Epidermal melanocyte (primary cell): ENCODE measurements at regions not wholly inside any gene's neighbourhood (a gene's known extent, or its start where the extent isn't known, plus 50 kb on each side); places are given as distances from the start of the nearest gene placed in this dataset.
"Not testable (repeated sequence)": the region's sequence is repeated elsewhere in the genome, so short reads cannot be mapped to it uniquely, and the experiment has no call there.

Experiments used
- DNase-seq: peaks from one replicate; pipeline ENCODE4 v3.0.0; 2011; ENCODE audit warnings: low spot score; ENCODE audit not compliant: insufficient read length

DNA sequence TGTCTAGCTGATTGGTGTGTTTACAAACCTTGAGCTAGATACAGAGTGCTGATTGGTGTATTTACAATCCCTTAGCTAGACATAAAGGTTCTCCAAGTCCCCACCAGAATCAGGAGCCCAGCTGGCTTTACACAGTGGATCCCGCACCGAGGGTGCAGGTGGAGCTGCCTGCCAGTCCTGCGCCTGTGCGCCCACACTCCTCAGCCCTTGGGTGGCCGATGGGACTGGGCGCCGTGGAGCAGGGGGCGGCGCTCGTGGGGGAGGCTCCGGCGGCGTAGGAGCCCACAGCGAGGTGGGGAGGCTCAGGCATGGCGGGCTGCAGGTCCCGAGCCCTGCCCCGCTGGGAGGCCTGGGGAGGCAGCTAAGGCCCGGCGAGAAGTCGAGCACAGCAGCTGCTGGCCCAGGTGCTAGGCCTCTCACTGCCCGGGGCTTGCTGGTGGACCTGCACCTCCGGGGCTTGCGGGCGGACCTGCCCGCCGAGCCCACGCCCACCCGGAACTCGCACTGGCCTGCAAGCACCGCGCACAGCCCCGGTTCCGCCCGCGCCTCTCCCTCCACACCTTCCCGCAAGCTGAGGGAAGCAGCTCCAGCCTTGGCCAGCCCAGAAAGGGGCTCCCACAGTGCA, 51.0 kb upstream of the CDYL start:
- DNase-seq, result not testable (repeated sequence)

DNA sequence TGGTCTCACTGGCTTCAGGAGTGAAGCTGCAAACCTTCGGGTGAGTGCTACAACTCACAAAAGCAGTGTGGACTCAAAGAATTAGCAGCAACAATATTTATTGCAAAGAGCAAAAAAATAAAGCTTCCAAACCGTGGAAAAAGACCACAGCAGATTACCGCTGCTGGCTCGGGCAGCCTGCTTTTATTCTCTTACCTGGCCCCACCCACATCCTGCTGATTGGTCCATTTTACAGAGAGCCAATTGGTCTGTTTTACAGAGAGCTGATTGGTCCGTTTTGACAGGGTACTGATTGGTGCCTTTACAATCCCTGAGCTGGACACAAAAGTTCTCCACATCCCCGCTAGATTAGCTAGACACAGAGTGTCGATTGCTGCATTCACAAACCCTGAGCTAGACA, 51.5 kb upstream of the CDYL start:
- DNase-seq, result not testable (repeated sequence)

DNA sequence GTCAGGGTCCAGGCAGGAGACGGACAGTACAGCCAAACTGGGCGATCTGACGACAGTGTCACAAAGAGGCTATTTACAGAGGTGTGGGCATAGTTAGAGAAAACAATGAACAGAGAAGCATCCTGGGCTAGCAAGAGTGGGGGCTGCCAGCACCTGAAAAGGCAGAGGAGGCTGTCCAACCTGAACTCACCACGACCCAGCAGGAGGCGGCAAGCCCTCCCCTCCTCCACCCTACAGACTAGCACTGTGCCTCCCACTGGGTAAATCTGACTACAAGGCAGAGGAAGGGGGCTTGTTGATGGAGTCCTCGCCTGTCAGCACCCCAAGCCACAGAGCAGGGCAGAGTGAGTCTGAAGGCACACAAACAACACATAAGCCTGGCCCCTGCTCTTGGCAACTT, 52.8 kb upstream of the CDYL start:
- DNase-seq, result no peak

DNA sequence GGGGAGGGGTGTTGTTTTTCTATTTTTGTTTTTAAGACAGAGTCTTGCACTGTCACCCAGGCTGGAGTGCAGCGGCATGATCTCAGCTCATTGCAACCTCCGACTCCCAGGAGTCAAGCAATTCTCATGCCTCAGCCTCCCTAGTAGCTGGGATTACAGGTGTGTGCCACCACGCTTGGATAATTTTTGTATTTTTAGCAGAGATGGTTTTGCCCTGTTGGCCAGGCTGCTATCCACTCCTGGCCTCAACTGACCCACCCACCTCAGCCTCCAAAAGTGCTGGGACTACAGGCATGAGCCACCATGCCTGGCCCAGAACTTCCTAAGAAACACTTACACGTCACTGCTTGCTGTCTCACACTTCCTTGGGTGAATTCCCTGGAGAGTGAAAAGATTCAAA, 54.8 kb upstream of the CDYL start:
- DNase-seq, result not testable (repeated sequence)

DNA sequence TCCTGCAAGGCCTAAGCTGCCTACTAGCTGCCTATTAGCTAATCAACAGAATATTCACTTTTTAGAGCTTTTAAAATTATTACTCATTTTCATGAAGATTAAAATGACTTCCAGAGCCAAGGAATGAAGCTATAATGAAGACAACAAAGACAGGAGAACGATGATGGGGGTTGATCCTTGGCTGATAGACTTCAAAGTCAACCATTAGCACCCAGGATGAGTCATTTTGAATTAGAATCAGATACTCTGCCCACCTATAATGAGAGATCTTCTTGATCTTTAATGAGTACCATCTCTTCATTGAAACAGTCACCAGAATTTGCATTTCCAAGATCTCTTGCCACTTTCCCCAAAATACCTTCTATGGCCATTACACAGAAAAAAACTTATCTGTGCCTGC, 56.7 kb upstream of the CDYL start:
- no peak for DNase-seq

DNA sequence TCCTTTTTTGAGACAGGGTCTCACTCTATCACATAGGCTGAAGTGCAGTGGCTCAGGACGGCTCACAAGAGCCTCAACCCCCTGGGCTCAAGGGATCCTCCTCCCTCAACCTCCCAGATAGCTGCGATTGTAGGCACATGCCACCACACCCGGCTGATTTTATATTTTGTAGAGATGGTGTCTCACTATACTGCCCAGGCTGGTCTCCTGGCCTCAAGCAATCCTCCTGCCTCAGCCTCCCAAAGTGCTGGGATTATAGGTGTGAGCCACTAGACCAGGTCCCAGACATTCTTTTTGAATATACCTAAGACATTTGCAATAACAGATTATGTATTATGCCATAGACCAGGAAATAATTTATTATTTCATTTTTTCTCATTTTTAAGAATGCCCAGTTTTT, 58.3 kb upstream of the CDYL start:
- no peak for DNase-seq

DNA sequence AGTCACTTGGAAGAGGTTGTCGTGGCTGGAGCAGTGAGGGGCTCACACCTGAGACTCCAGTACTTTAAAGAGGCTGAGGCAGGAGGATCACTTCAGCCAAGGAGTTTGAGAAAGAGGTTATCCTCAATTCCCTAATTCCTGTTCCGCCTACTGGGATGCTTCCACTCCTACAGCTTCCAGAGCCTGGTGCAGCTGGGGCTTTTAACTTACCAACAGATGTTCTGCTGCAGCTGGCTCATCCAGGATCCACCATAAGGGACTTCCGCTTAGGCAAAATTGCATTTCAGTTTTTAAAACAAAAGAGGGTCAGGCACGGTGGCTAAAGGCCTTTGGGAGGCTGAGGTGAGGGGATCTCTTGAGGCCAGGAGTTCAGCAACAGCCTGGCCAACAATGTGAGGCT, 59.1 kb upstream of the CDYL start:
- DNase-seq, result no peak

DNA sequence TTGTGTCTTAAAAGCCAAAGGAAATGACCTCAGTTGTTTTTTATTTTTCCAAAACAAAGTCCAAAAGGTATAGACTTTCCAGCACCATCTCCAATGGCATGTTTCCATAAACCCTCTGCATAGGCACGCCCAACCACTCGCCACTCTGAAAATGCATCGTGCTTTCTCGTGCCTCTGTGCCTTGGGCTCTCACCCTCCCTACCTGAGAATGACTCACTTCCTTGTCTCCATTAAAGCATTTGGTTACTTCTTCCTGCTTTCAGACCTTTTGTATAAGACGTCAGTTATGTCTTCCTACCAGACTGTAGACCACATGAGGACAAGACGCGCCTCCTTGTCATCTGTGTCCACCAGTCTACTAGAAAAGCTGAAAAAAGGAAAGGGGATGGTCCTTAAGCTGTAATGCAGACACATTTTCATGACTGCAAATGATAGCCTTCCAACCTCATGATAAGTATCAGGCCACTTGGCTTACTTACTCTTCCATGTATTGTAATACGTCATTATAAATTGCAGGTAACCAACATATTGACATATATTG, 61.2 kb upstream of the CDYL start:
- no peak for DNase-seq

DNA sequence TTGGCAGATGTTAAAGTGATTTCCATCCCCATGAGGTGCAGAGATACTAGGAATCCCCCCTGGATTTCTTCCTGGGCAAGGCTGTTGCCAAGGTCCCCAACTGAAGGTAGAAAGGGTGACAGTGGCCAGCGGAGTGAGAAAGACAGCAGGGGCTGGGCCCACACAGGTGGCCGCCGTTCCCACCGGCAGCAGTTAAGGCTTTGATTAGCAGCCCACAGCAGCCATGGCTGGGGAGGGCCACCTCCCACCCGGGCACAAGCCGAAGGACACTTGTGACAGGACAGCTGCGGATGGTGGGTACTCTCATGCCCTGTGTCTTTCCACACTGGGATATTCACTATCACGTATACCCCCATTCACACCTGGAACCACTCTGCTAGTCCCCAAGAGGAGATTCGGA, 63.9 kb upstream of the CDYL start:
- DNase-seq, result no peak

DNA sequence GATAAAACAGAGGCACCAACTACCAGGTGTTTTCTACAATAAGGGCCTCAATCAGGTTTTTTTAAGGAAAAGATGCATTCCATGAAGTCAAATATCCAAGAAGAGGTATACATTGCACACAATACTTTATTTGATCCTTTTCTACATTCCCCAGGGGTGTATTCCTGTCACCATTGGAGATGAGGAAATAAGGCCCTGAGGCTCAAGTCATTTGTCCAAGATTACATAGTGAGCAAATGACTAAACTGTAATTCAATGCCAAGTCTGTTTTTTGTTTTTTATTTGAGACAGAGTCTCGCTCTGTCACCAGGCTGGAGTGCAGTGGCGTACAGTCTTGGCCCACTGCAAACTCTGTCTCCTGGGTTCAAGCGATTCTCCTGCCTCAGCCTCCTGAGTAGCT, 69.2 kb upstream of the CDYL start:
- no peak for DNase-seq

DNA sequence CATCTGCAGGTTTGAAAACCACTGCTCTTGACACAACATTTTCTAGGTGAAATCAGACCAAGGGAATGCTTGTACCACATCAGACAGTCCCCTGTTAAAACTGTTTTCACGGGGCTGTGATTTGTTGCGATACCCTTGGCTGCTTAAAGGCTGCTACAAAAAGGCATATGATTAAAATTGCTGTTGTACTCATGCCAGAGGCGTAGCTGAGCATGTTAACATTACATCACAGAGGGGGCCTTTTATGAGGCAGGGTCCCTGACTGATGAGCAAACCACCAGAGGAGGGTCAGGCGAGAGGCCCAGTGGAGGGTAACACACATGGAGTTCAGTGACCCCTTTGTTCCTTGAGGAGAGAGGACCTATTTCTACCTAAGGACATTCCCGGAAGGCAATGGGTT, 70.4 kb upstream of the CDYL start:
- no peak for DNase-seq

DNA sequence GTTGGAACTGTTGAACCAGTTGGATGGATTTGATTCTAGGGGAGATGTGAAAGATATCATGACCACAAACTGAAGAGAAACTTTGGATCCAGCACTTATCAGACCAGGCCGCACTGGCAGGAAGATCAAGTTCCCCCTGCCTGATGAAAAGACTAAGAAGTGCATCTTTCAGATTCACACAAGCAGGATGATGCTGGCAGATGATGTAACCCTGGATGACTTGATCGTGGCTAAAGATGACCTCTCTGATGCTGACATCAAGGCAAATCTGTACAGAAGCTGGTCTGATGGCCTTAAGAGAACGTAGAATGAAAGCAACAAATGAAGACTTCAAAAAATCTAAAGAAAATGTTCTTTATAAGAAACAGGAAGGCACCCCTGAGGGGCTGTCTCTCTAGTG, 72.8 kb upstream of the CDYL start:
- no peak for DNase-seq

DNA sequence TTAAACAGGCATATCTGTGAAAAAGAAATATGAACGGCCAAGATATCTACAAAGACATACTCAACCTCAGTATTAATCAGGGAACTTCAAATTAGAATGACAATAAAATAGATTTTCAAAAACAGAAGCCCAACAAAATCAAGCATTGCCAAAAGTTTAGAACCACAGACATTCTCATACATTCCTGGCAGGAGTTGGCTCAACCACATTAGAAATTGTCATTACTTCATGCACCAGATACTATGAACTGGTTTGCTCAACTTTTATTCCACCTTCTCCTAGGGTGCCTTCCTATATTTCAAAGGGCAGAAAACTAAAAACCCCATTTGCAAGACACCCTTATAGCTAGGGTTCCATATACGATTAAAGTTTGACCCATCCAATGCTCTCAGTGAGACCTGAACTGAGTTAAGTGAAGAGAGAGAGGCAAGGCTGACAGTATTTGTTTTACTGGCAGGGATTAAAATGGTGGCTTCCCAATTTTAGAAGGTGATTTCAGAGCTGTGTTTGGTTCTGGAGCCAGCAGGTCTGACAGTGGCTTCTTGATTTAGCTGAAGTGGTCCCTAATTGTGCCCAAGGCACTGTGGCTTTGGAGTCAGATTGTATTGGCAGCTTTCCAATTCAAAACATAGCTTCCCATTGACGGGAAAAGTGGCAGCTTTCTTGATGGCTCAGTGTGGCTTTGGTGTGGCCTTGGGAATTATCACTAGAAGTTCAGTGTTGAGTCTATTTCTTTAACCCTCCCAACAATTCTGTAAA, 77.1 kb upstream of the CDYL start:
- no peak for DNase-seq

DNA sequence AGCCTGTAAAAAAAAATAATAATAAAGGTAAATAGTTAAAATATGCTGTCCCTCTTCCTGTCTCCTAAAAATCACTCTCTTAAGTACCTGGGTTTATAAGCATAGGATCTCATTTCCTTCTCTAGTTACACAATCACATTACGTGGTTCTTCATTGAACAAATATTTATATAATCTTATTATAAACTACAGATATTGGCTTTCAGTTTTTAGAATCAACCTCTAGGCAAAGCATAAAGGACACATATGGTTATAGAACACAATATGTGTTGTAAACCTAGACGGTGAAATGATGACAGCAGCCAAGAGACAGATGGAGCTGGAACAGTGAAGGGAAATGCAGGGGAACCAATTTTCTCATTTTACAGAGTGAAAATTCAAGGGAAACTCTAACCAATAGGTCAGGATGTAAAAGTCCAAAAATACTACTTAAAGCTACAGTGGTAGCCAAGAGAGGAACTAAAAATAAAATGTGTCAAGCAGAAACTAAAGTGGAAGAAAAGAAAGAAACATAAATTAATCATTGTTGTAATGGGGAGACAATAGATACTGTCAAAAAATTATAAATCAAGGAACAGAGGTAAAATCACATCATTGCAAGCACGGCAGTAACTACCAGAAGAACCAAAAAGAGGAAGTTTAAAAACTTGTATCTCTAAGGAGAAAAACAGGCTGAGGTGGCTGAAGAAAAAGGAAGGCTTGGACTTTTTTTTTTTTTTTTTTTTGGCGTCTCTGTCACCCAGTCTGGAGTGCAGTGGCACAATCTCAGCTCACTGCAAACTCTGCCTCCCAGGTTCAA, 82.8 kb upstream of the CDYL start:
- DNase-seq, result no peak

DNA sequence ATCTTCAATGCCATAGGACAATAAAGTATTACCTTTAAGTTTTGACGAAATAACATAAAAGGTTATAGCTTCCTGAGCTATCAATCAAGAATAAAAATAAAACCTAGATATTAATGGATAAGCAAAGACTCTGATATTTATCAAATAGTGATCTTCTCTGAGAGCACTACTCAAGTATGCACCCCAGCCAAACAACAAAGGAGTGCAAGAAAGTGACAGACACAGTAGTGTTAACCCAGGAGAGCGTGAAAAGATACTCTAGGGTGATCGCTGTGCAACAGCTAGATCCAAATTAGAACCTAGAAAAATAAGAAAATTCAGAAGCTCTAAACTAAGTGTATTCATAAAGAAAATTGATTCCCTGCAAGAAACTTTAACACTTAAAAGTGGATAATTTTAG, 83.5 kb upstream of the CDYL start:
- DNase-seq, result no peak

DNA sequence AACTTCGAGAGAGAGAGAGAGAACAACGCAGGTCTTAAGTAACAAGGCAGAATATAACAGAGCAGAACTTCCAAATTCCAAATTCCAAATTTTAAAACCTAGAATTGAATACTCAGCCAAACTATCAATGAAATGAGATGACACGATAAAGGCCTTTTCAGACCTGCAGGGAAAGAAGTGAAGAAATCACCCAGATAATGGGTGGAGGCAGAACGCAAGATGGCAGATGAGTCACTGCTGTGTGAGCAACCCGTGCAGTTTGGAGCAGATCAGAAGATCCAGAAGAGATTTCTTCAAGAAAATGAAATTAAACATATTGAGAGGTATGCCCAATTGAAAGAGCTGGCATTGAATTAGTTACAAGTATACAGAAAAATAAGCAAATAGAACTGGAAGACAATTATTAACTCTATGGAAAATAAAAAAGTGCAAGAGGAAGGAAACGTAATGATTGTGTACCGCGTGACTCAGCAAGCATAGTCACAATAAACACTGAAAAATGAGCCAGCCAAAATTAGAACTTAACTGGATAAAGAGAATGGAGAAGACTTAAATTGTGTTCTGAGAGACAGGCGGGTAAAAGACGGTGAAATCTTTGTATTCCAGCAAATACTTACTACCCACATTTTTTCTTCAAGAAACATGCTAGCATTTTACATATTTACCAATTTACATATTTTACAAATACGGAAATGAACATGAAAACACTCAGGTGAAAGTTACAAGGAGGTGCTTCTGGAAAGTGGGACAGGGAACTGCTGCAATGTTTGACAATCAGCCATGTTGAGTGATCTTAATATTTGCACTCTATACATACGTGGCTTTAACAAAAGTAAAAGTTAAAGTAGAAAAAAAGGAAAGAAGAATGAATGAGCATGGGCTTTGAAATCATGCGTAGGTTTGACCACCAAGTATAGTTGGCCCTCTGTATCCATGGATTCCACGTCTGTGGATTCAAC, 87.9 kb upstream of the CDYL start:
- no peak for DNase-seq

DNA sequence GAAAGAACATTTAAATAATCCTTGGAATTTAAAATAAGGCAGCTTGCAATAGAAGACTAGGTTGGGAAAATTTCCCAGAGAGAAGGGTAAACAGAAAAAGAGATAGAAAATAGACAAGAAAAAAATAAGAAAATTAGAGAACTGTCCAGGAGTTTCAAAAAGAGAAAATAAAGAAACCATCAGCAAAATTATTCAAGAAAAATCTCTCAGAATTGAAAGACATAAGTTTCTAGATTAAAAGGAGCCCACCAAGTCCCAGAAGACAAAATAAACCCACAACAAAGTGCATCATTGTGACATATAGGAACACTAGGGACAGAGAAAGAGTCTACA, 88.6 kb upstream of the CDYL start:
- DNase-seq, result no peak

DNA sequence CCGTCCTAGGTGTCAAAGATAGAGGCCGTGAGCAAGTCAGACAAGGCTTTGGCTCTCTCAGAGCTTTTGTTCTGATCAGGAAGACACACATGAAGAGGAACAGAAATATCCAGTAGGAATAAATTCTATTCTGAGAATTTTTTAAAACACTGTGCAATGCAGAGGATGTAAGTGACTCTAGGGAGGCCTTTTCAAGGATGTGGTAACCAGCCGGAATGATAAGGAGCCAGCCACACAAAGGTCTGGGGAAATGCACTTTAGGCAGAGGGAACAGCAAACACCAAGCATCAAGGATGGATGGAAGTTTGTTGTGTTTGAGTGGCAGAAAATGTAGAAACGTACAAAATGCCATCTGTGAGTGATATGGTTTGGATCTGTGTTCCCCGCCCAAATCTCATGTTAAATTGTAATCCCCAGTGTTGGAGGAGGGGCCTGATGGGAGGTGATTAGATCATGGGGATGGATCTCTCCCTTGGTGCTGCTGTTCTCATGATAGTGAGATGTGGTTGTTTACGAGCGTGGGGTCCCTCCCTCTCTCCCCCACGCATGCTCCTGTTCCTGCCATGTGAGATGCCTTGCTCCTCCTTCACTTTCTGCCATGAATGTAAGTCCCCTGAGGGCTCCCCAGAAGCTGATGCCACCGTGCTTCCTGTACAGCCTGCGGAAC, 93.6 kb upstream of the CDYL start:
- no peak for DNase-seq

DNA sequence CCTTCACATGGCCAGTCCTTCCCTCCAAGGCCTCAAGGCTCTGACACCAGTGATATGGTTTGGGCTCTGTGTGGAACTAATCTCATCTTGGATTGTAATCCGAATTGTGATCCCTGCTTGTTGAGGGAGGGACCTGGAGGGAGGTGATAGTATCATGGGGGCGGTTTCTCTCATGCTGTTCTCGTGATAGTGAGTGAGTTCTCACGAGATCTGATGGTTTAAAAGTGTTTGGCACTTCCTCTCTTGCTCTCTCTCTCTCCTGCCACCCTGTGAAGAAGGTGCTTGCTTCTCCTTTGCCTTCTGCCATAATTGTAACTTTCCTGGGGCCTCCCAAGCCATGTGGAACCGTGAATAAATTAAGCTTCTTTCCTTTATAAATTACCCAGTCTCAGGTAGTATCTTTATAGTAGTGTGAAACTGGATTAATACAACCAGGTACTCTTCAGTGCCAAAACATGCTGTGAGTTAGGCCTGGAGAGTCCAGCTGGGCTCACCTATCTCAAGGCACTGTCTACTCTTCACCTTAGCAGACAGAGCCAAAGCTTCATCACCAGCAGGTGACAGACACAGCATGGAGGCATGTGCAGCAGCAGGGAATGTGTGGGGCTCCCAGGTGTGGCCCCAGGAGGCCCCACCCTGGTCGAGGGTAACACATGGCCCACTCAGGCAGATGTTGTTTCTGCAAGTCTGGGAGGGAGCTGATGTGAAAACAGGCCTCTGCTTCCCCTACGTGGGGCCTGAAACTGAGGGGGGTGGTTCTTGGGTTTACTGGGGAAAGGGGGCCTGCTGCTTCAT, 97.5 kb upstream of the CDYL start:
- no peak for DNase-seq

DNA sequence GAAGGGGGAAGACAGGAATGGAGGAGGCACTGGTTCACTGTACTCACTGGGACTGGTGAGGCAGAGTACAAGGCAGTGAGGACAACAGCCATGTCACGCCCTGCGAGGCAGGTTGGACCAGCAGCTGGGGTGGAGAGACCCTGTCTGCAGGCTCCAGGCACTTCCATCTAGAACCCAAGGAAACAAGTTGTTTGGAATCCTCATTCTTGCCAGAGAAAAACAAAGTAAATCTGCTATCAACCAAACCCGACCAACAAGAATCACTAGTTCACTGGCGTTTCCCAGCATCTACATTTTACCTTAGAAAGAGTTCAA, 98.5 kb upstream of the CDYL start:
- DNase-seq, result no peak
